Lower leg skin (tissue), 3 donors: ENCODE measurements at regions not wholly inside any gene's neighbourhood (a gene's known extent, or its start where the extent isn't known, plus 50 kb on each side); places are given as distances from the start of the nearest gene placed in this dataset.

Experiments
- CTCF ChIP-seq, 3 donors: fragments of 450-650 bp; IDR thresholded peaks; one replicate each; pipeline ENCODE4 v1.5.1; 2016; ENCODE audit warnings: antibody characterized with exemption in 3 of 3, mild to moderate bottlenecking in 3 of 3, moderate library complexity in 2 of 3
- POLR2A ChIP-seq, 2 donors: fragments of 450-650 bp; IDR thresholded peaks; one replicate each; pipeline ENCODE4 v1.6.1; 2016 to 2017; ENCODE audit warnings: antibody characterized with exemption in 2 of 2, mild to moderate bottlenecking in 1 of 2, moderate library complexity in 1 of 2

GRCh38 chr15:69777356-69777755 lies 320.4 kb downstream of the TLE3 start:
- TF ChIP-seq CTCF (IDR thresholded peaks at IDR 0.05) (no peak), POLR2A (IDR thresholded peaks at IDR 0.05) (no peak)
